HFFc6 (cell line): ENCODE measurements at regions not wholly inside any gene's neighbourhood (a gene's known extent, or its start where the extent isn't known, plus 50 kb on each side); places are given as distances from the start of the nearest gene placed in this dataset.

Source experiments
- DNase-seq: peaks from one replicate; pipeline ENCODE4 v3.0.0-alpha.2; 2018
- H3K27ac Mint-ChIP-seq: 2 replicates; pipeline ENCODE4 v1.8.0; 2020; ENCODE audit warnings: mild to moderate bottlenecking, mixed read lengths
- H3K27me3 Mint-ChIP-seq: 2 replicates; pipeline ENCODE4 v1.8.0; 2021; ENCODE audit warnings: mild to moderate bottlenecking, moderate library complexity, mixed read lengths; ENCODE audit not compliant: insufficient read depth
- H3K36me3 Mint-ChIP-seq: 2 replicates; pipeline ENCODE4 v1.8.0; 2021; ENCODE audit warnings: low read depth, mixed read lengths
- H3K4me1 Mint-ChIP-seq: 2 replicates; pipeline ENCODE4 v1.8.0; 2020; ENCODE audit warnings: low read depth, mixed read lengths
- H3K4me3 Mint-ChIP-seq: 2 replicates; pipeline ENCODE4 v1.8.0; 2020; ENCODE audit warnings: mild to moderate bottlenecking, moderate library complexity, mixed read lengths
- H3K9me3 Mint-ChIP-seq: 2 replicates; pipeline ENCODE4 v1.8.0; 2020; ENCODE audit warnings: mild to moderate bottlenecking, mixed read lengths
- CTCF ChIP-seq: fragments of 200-600 bp; sonication (generic); IDR thresholded peaks from 2 replicates; pipeline ENCODE4 v1.5.0; 2021; ENCODE audit warnings: antibody characterized with exemption, mild to moderate bottlenecking

- H3K9me3 Mint-ChIP-seq, result peaks cover 54% of the 10 kb centered on the region
- H3K4me3 Mint-ChIP-seq, result no peak overlapping the region
- no peaks in the 10 kb centered on the region for H3K27me3 Mint-ChIP-seq
- H3K36me3 Mint-ChIP-seq, result peaks cover 5% of the 10 kb centered on the region; the same call in 1 of the 2 replicates
- no peaks in the 10 kb centered on the region for H3K4me1 Mint-ChIP-seq
- H3K27ac Mint-ChIP-seq, result no peak overlapping the region
- no peak for DNase-seq
- no peak for TF ChIP-seq CTCF
Measured at GRCh38 chr12:66971816-66972215, 292.9 kb upstream of the GRIP1 start.

- H3K27me3 Mint-ChIP-seq, result no peaks in the 10 kb centered on the region
- DNase-seq, result no peak
- no peaks in the 10 kb centered on the region for H3K4me1 Mint-ChIP-seq
- no peak overlapping the region for H3K27ac Mint-ChIP-seq
- TF ChIP-seq CTCF, result no peak
- H3K36me3 Mint-ChIP-seq, result peaks cover 2% of the 10 kb centered on the region; the same call in 1 of the 2 replicates
- H3K4me3 Mint-ChIP-seq, result no peak overlapping the region
- H3K9me3 Mint-ChIP-seq, result peaks cover 53% of the 10 kb centered on the region
Measured at GRCh38 chr12:66976526-66976925, 292.6 kb upstream of the CAND1 start.

- H3K36me3 Mint-ChIP-seq, result no peaks in the 10 kb centered on the region
- no peak for DNase-seq
- no peak for TF ChIP-seq CTCF
- H3K27me3 Mint-ChIP-seq, result no peaks in the 10 kb centered on the region
- H3K9me3 Mint-ChIP-seq, result peaks cover 41% of the 10 kb centered on the region
- H3K4me1 Mint-ChIP-seq, result no peaks in the 10 kb centered on the region
- no peak overlapping the region for H3K4me3 Mint-ChIP-seq
- no peak overlapping the region for H3K27ac Mint-ChIP-seq
Measured at GRCh38 chr12:66978802-66979201, 290.4 kb upstream of the CAND1 start.

- Mint-ChIP-seq H3K9me3 (peaks cover 40% of the 10 kb centered on the region), H3K36me3 (no peaks in the 10 kb centered on the region), H3K27me3 (no peaks in the 10 kb centered on the region), H3K4me3 (no peak overlapping the region), H3K27ac (no peak overlapping the region), H3K4me1 (no peaks in the 10 kb centered on the region)
- no peak for DNase-seq
- TF ChIP-seq CTCF, result no peak
Measured at GRCh38 chr12:66979251-66979650, 289.9 kb upstream of the CAND1 start.

GRCh38 chr12:66984077-66984476, 285.1 kb upstream of the CAND1 start:
- Mint-ChIP-seq H3K4me1 (no peaks in the 10 kb centered on the region), H3K27me3 (no peaks in the 10 kb centered on the region), H3K27ac (no peak overlapping the region), H3K4me3 (no peak overlapping the region), H3K36me3 (no peaks in the 10 kb centered on the region), H3K9me3 (peaks cover 11% of the 10 kb centered on the region)
- no peak for DNase-seq
- TF ChIP-seq CTCF, result no peak

GRCh38 chr12:66984962-66985361, 284.2 kb upstream of the CAND1 start:
- Mint-ChIP-seq H3K27ac (no peak overlapping the region), H3K4me1 (no peaks in the 10 kb centered on the region), H3K4me3 (no peak overlapping the region), H3K36me3 (no peaks in the 10 kb centered on the region), H3K27me3 (no peaks in the 10 kb centered on the region), H3K9me3 (peaks cover 4% of the 10 kb centered on the region)
- no peak for DNase-seq
- TF ChIP-seq CTCF, result no peak
